Bronchial epithelial cell (primary cell): ENCODE measurements at regions not wholly inside any gene's neighbourhood (a gene's known extent, or its start where the extent isn't known, plus 50 kb on each side); places are given as distances from the start of the nearest gene placed in this dataset.
A peak's percentile ranks its signal among the peaks of the same experiment; 100 is the strongest.

Source experiments
- DNase-seq: peaks from one replicate; pipeline ENCODE4 v3.0.0-alpha.2; 2010; ENCODE audit warnings: low read depth
- FAIRE-seq: peaks from 2 replicates; lab custom pipeline; 2011; peaks lifted over from hg19 to GRCh38; lab: Jason Lieb, UNC
- H3K27me3 ChIP-seq: 2 replicates; pipeline ENCODE4 v1.5.1; 2011; ENCODE audit warnings: low read length; ENCODE audit not compliant: control insufficient read depth, insufficient read depth
- H3K36me3 ChIP-seq: 2 replicates; pipeline ENCODE4 v1.5.1; 2011; ENCODE audit warnings: low read length; ENCODE audit not compliant: control insufficient read depth, insufficient read depth
- H3K4me3 ChIP-seq: 2 replicates; pipeline ENCODE4 v1.5.1; 2011; ENCODE audit warnings: mild to moderate bottlenecking, low read depth, low read length, control low read depth
- CTCF ChIP-seq: IDR thresholded peaks from 2 replicates; pipeline ENCODE4 v1.5.1; 2011; ENCODE audit warnings: mild to moderate bottlenecking, moderate library complexity, low read length, control low read depth, inconsistent platforms; ENCODE audit not compliant: insufficient read depth, severe bottlenecking

GRCh38 chr6:6893701-6894100 lies 214.1 kb upstream of the RREB1 start:
- no peaks in the 10 kb centered on the region for H3K36me3 ChIP-seq
- FAIRE-seq (no peak), DNase-seq (peak; percentile 91)
- H3K27me3 ChIP-seq: no peaks in the 10 kb centered on the region
- no peak for TF ChIP-seq CTCF
- H3K4me3 ChIP-seq: no peak overlapping the region

DNA sequence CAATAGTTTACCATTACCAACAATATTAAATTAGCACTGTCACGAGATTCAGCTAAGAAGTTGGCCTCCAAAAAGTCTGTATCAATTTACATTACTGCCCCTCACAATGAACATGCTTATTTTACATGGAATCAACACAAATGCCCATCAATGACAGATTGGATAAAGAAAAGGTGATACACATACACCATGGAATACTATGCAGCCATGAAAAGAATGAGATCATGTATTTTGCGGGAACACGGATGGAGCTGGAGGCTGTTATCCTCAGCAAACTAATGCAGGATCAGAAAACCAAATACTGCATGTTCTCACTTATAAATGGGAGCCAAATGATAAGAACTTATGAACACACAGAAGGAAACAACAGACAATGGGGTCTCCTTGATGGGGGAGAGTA lies 211.8 kb upstream of the RREB1 start:
- FAIRE-seq: no peak

GRCh38 chr6:6897140-6897539 lies 210.6 kb upstream of the RREB1 start:
- Histone ChIP-seq H3K36me3 (no peaks in the 10 kb centered on the region), H3K4me3 (no peak overlapping the region), H3K27me3 (no peaks in the 10 kb centered on the region)
- DNase-seq (no peak), FAIRE-seq (no peak)
- TF ChIP-seq CTCF: no peak

More for the DNA sequence above, 211.8 kb upstream of the RREB1 start:
- Histone ChIP-seq H3K4me3 (no peak overlapping the region), H3K27me3 (no peaks in the 10 kb centered on the region), H3K36me3 (no peaks in the 10 kb centered on the region)
- no peak for TF ChIP-seq CTCF
- no peak for DNase-seq

GRCh38 chr6:6900569-6901204 lies 207.1 kb upstream of the RREB1 start:
- no peak for TF ChIP-seq CTCF

DNA sequence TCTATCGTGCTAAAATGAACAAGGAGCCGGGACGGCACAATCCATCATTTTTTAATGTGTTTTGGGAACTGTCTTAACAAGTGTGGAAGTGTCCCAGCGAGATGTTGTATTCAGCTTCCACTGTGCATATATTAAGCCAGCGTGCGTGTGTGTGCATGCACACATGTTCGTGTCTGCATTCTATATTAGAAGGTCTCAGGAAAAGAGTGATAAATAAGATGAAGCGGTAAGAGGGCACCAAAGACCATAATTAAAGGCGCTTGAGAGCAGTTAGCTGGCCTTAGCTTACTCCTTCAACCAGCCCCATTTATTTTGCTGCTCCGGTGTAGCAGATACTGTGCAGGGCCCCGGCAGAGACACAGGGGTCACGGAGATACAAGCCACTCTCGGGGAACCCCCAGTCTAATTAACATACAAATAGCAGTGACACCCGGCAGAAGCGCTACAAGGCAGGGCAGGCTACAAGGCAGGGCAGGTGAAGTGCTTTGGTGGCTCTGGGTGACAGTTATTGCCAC lies 206.5 kb upstream of the RREB1 start:
- no peak for FAIRE-seq
- TF ChIP-seq CTCF: no peak
- no peak overlapping the region for H3K4me3 ChIP-seq
- no peaks in the 10 kb centered on the region for H3K27me3 ChIP-seq
- no peaks in the 10 kb centered on the region for H3K36me3 ChIP-seq
- no peak for DNase-seq

More at GRCh38 chr6:6900569-6901204, 207.1 kb upstream of the RREB1 start:
- FAIRE-seq: no peak
- Histone ChIP-seq H3K27me3 (no peaks in the 10 kb centered on the region), H3K4me3 (no peak overlapping the region), H3K36me3 (no peaks in the 10 kb centered on the region)
- peak; percentile 88 for DNase-seq

GRCh38 chr6:6901945-6902344 lies 205.8 kb upstream of the RREB1 start:
- Histone ChIP-seq H3K27me3 (no peaks in the 10 kb centered on the region), H3K4me3 (no peak overlapping the region), H3K36me3 (no peaks in the 10 kb centered on the region)
- no peak for DNase-seq
- no peak for TF ChIP-seq CTCF
- no peak for FAIRE-seq
